ENCODE measurements at regions not wholly inside any gene's neighbourhood (a gene's known extent, or its start where the extent isn't known, plus 50 kb on each side); places are given as distances from the start of the nearest gene placed in this dataset.

DNA sequence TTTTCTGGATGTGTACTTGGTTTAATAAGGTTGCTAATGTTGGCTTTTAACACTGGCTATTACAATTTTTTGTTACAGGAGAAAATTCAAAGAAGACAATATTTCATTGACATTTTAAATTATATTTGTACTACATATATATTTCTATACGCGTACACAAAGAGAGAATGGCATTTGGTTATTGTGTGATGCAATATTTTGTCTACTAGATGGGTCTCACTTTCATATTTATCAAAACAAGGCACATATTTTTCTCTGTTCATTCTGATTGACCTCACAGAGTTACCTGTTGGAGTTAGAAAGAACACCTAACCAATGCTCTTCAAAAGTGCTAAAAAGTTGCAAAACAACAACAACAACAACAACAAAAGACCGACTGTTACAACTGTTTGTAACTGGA lies 50.2 kb upstream of the VGLL3 start:
- no peak for DNase-seq

All from CD4-positive, alpha-beta T cell treated with Interleukin-17A for 4 hours (primary cell).